Uterus (tissue), 2 donors: ENCODE measurements at regions not wholly inside any gene's neighbourhood (a gene's known extent, or its start where the extent isn't known, plus 50 kb on each side); places are given as distances from the start of the nearest gene placed in this dataset.

Experiments used
- POLR2A ChIP-seq, 2 donors: fragments of 450-650 bp; IDR thresholded peaks; one replicate each; pipeline ENCODE4 v1.6.1; 2016; ENCODE audit warnings: antibody characterized with exemption in 2 of 2, mild to moderate bottlenecking in 1 of 2, moderate library complexity in 1 of 2
- TF ChIP-seq, protein P1 (sequence below), 4 experiments: fragments of 200-600 bp in 2 of 4; fragments of 450-650 bp in 2 of 4; sonication (generic) in 2 of 4; IDR thresholded peaks; one replicate each; pipeline ENCODE4 v1.5.1; 2016 to 2019; ENCODE audit warnings: antibody characterized with exemption in 4 of 4, mild to moderate bottlenecking in 2 of 4, moderate library complexity in 1 of 4

DNA sequence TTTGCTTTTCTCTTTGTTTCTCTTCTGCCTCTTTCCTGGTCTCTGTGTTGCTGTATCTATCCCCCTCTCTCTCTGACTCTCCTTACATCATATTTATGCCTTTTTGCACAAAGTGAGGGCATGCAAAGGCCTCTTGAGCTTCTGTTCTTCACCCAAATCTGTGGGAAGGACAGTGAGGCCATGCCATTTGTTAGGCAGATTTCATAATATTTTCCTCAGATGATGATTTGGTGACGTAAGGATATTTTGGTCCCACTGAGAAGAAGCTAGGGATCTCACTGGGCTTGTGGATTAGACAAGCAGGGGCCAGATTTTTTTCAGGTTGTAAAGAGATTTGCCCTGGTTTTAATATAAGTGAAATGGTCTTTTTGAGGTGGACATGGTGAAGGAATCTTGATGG lies 249.4 kb upstream of the USP24 start:
- TF ChIP-seq POLR2A (IDR thresholded peaks at IDR 0.05), result no peak
- TF ChIP-seq, protein P1, sequence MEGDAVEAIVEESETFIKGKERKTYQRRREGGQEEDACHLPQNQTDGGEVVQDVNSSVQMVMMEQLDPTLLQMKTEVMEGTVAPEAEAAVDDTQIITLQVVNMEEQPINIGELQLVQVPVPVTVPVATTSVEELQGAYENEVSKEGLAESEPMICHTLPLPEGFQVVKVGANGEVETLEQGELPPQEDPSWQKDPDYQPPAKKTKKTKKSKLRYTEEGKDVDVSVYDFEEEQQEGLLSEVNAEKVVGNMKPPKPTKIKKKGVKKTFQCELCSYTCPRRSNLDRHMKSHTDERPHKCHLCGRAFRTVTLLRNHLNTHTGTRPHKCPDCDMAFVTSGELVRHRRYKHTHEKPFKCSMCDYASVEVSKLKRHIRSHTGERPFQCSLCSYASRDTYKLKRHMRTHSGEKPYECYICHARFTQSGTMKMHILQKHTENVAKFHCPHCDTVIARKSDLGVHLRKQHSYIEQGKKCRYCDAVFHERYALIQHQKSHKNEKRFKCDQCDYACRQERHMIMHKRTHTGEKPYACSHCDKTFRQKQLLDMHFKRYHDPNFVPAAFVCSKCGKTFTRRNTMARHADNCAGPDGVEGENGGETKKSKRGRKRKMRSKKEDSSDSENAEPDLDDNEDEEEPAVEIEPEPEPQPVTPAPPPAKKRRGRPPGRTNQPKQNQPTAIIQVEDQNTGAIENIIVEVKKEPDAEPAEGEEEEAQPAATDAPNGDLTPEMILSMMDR (IDR thresholded peaks at IDR 0.05), result no peak
